ENCODE measurements at regions not wholly inside any gene's neighbourhood (a gene's known extent, or its start where the extent isn't known, plus 50 kb on each side); places are given as distances from the start of the nearest gene placed in this dataset.
A peak's percentile ranks its signal among the peaks of the same experiment; 100 is the strongest.

DNA sequence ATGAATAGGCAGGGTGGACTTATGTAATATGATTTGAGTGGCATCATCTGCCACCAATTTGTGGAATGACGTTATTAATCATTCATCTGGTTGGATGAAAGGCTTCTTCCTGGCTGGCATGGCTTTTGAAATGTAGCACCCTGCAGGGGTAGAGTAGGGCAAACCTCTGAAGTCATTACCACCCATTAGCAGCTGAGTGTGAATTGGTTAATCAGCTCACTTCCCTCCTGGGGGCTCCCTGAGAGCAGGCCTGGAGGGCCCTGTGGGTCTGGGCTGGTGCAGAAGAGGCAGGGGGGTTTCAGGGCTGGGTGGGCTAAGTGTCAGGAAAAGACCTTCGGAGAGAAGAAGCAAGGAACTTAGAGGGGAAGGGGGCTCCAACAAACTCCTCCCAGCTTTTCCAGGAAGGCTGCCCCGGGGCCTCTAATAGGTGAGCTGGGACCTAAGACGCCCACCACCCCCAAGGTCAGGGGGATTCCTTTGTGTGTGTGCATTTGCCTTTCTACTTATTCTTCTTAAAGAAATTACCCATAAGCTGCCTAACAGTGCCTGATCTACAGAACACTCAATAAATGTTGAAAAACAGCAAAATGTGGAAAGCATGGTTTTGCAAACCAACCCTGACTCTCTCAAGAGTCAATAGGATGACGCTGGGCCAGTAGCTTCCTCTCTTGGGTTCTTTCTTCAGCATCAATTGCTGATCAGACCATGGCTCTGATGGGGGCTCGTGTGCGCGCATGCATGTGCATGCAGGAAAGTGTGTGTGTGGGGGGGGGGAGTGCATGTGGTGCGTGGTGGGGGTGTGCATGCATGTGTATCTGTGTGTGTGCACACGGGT lies 49.7 kb upstream of the ZNF516 start:
- POLR2A ChIA-PET = no interaction called here
- CTCF ChIA-PET = no interaction called here
- Histone ChIP-seq H3K36me3 (ENCODE audit: control insufficient read depth in 2 of 2, insufficient read depth in 1 of 2, low read length in 2 of 2) (no peaks in the 10 kb centered on the region), H3K4me1 (ENCODE audit: control insufficient read depth, insufficient read depth, low read length) (peaks cover 3% of the 10 kb centered on the region; the same call in 1 of the 2 replicates), H3K4me3 (ENCODE audit: low read depth, low read length) (no peak overlapping the region), H3K9me3 (ENCODE audit: control insufficient read depth, insufficient read depth, low read depth, low read length) (no peaks in the 10 kb centered on the region), H3K27ac (ENCODE audit: extremely low read depth, low read depth, low read length) (no peak overlapping the region)
- TF ChIP-seq, protein P1, sequence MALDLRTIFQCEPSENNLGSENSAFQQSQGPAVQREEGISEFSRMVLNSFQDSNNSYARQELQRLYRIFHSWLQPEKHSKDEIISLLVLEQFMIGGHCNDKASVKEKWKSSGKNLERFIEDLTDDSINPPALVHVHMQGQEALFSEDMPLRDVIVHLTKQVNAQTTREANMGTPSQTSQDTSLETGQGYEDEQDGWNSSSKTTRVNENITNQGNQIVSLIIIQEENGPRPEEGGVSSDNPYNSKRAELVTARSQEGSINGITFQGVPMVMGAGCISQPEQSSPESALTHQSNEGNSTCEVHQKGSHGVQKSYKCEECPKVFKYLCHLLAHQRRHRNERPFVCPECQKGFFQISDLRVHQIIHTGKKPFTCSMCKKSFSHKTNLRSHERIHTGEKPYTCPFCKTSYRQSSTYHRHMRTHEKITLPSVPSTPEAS (tag by site-specific recombination; IDR thresholded peaks at IDR 0.05) = 0 out of 2 replicates have a peak, but pooled peaks have one; percentile 36
- TF ChIP-seq ZNF324 (tag by site-specific recombination; IDR thresholded peaks at IDR 0.05) = no peak

Measured in HEK293 (cell line).